ENCODE measurements at regions not wholly inside any gene's neighbourhood (a gene's known extent, or its start where the extent isn't known, plus 50 kb on each side); places are given as distances from the start of the nearest gene placed in this dataset.
"Not testable (repeated sequence)": the region's sequence is repeated elsewhere in the genome, so short reads cannot be mapped to it uniquely, and the experiment has no call there.

GRCh38 chr6:82786248-82786647 is 279.4 kb downstream of the UBE3D start:
- H3K27ac ChIP-seq (replicated peaks in 1 of 4) = no peak overlapping the region
- peaks cover 0 to 11% (median 5%) of the 10 kb centered on the region in 4 donors for H3K9me3 ChIP-seq
- no peak for TF ChIP-seq POLR2AphosphoS5 (IDR thresholded peaks at IDR 0.05)
- DNase-seq (ENCODE audit: extremely low spot score) = no peak
- no peaks in the 10 kb centered on the region for H3K36me3 ChIP-seq
- no peaks in the 10 kb centered on the region for H3K27me3 ChIP-seq
- intact Hi-C loops (cut with DNase I) = no loop called here
- 94% methylated on average over 3 of the region's 3 CpGs for WGBS
- H3K4me3 ChIP-seq = no peak overlapping the region
- H3K4me1 ChIP-seq = no peaks in the 10 kb centered on the region

GRCh38 chr6:82795940-82796339 is 269.7 kb downstream of the UBE3D start:
- H3K27ac ChIP-seq (replicated peaks in 1 of 4) = no peak overlapping the region

GRCh38 chr6:82801083-82801482 is 264.6 kb downstream of the UBE3D start:
- Histone ChIP-seq H3K9me3 (peaks cover 0 to 13% (median 4%) of the 10 kb centered on the region in 4 donors), H3K27ac (replicated peaks in 1 of 4) (no peak overlapping the region), H3K4me1 (no peaks in the 10 kb centered on the region), H3K4me3 (no peak overlapping the region), H3K27me3 (no peaks in the 10 kb centered on the region), H3K36me3 (no peaks in the 10 kb centered on the region)
- intact Hi-C loops (cut with DNase I) = no loop called here
- DNase-seq (ENCODE audit: extremely low spot score) = no peak
- 93% methylated on average over 2 of the region's 2 CpGs for WGBS
- no peak for TF ChIP-seq POLR2A (IDR thresholded peaks at IDR 0.05; ENCODE audit: low read depth)
- TF ChIP-seq, protein P1, sequence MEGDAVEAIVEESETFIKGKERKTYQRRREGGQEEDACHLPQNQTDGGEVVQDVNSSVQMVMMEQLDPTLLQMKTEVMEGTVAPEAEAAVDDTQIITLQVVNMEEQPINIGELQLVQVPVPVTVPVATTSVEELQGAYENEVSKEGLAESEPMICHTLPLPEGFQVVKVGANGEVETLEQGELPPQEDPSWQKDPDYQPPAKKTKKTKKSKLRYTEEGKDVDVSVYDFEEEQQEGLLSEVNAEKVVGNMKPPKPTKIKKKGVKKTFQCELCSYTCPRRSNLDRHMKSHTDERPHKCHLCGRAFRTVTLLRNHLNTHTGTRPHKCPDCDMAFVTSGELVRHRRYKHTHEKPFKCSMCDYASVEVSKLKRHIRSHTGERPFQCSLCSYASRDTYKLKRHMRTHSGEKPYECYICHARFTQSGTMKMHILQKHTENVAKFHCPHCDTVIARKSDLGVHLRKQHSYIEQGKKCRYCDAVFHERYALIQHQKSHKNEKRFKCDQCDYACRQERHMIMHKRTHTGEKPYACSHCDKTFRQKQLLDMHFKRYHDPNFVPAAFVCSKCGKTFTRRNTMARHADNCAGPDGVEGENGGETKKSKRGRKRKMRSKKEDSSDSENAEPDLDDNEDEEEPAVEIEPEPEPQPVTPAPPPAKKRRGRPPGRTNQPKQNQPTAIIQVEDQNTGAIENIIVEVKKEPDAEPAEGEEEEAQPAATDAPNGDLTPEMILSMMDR (IDR thresholded peaks at IDR 0.05) = no peak
- TF ChIP-seq POLR2AphosphoS5 (IDR thresholded peaks at IDR 0.05) = no peak
- no peak for TF ChIP-seq EP300 (IDR thresholded peaks at IDR 0.05)

More at GRCh38 chr6:82795940-82796339, 269.7 kb downstream of the UBE3D start:
- intact Hi-C loops (cut with DNase I) = no loop called here
- Histone ChIP-seq H3K27me3 (no peaks in the 10 kb centered on the region), H3K36me3 (no peaks in the 10 kb centered on the region), H3K4me3 (no peak overlapping the region), H3K4me1 (no peaks in the 10 kb centered on the region), H3K9me3 (peaks cover 0 to 27% (median 4%) of the 10 kb centered on the region in 4 donors)
- no peak for TF ChIP-seq EP300 (IDR thresholded peaks at IDR 0.05)
- no peak for TF ChIP-seq POLR2AphosphoS5 (IDR thresholded peaks at IDR 0.05)
- TF ChIP-seq POLR2A (IDR thresholded peaks at IDR 0.05; ENCODE audit: low read depth) = no peak
- TF ChIP-seq, protein P1 (IDR thresholded peaks at IDR 0.05) = no peak
- WGBS = 89% methylated on average over 1 of the region's 1 CpG
- no peak for DNase-seq (ENCODE audit: extremely low spot score)

- intact Hi-C loops (cut with DNase I); H3K9me3 ChIP-seq: not testable (repeated sequence)
Measured at GRCh38 chr6:82816243-82816642, 249.4 kb downstream of the UBE3D start.

DNA sequence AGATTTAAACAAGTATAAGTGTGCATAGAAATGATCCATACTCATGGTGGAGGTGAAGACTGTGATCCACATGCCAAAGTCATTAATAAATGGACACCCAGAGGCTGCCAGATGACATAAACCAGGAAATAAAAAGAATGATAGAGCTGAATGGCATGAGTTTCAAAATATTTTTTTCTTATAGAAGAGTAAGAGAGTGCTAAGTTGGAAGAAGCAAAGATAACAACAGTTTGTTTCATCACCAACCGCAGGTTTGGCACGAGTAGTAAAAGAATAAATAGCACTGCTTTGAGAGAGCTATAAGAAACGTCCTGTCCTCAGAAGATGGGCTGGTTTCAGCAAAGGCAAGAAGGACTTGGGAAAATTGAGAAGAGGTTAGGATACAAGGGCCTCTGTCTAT is 246.9 kb downstream of the UBE3D start:
- intact Hi-C loops (cut with DNase I) = no loop called here
- TF ChIP-seq EP300 (IDR thresholded peaks at IDR 0.05) (no peak), POLR2A (IDR thresholded peaks at IDR 0.05; ENCODE audit: low read depth) (no peak), POLR2AphosphoS5 (IDR thresholded peaks at IDR 0.05) (no peak)
- TF ChIP-seq, protein P1 (IDR thresholded peaks at IDR 0.05) = no peak

More at GRCh38 chr6:82816243-82816642, 249.4 kb downstream of the UBE3D start:
- not testable (repeated sequence) for H3K4me3 ChIP-seq; H3K27ac ChIP-seq (replicated peaks in 1 of 4); DNase-seq (ENCODE audit: extremely low spot score); H3K27me3 ChIP-seq; H3K4me1 ChIP-seq; H3K36me3 ChIP-seq

DNA sequence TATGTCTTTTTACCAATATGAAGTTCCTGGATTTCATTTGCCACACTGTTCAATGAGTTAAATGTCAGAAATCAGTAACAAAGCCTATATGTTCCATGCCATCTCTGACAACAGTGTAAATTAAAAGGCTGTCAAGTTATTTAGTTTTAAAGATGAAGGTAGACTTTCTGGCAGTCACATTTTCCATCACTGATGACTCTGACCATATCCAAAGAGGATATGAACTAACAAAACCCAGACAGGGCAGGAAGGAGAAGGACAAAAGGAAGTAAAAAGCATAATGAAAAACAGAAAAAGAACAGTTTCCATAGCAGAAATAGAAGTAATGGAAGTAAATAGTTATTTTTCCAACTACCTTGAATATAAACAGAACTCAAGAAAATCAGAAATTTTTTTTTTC is 242.3 kb downstream of the UBE3D start:
- H3K27me3 ChIP-seq = no peaks in the 10 kb centered on the region
- no peaks in the 10 kb centered on the region for H3K9me3 ChIP-seq
- intact Hi-C loops (cut with DNase I) = no loop called here
- no peak overlapping the region for H3K27ac ChIP-seq (replicated peaks in 1 of 4)
- TF ChIP-seq POLR2AphosphoS5 (IDR thresholded peaks at IDR 0.05) (no peak), POLR2A (IDR thresholded peaks at IDR 0.05; ENCODE audit: low read depth) (no peak), EP300 (IDR thresholded peaks at IDR 0.05) (no peak)
- TF ChIP-seq, protein P1 (IDR thresholded peaks at IDR 0.05) = no peak
- no peak overlapping the region for H3K4me3 ChIP-seq
- no peaks in the 10 kb centered on the region for H3K36me3 ChIP-seq
- no peak for DNase-seq (ENCODE audit: extremely low spot score)
- H3K4me1 ChIP-seq = peaks cover 0 to 13% (median 3%) of the 10 kb centered on the region in 4 donors

More for the DNA sequence above, 246.9 kb downstream of the UBE3D start:
- Histone ChIP-seq H3K36me3 (no peaks in the 10 kb centered on the region), H3K9me3 (no peaks in the 10 kb centered on the region), H3K4me3 (no peak overlapping the region), H3K4me1 (peaks cover 0 to 13% (median 3%) of the 10 kb centered on the region in 4 donors), H3K27ac (replicated peaks in 1 of 4) (no peak overlapping the region), H3K27me3 (no peaks in the 10 kb centered on the region)
- 41% methylated on average over 3 of the region's 3 CpGs for WGBS
- no peak for DNase-seq (ENCODE audit: extremely low spot score)

Data from esophagus muscularis mucosa (tissue), 4 donors.